ENCODE measurements at regions not wholly inside any gene's neighbourhood (a gene's known extent, or its start where the extent isn't known, plus 50 kb on each side); places are given as distances from the start of the nearest gene placed in this dataset.

DNA sequence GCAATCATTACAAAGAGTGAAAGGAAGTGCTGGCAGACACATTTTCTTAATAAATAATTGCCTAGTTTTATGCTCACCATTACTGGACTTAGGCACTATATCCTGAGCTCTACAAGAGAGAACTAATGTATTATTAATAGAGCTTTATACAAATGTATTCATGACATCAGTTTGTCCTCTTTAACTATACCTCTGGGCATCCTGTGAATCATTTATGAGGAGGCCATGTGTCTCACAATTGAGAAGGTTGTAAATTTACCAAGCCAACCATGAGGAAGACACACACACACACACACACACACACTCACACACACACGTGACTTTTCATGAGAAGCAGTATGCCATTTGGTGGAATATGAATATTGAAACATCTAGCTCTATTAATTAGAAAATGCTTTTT, 728.2 kb downstream of the ARAP2 start:
- no peak for TF ChIP-seq POLR2AphosphoS5 (IDR thresholded peaks at IDR 0.05; ENCODE audit: low read depth, low read length)
- TF ChIP-seq POLR2A (IDR thresholded peaks at IDR 0.05; ENCODE audit: low read depth, low read length) = no peak
